ENCODE measurements at regions not wholly inside any gene's neighbourhood (a gene's known extent, or its start where the extent isn't known, plus 50 kb on each side); places are given as distances from the start of the nearest gene placed in this dataset.

DNA sequence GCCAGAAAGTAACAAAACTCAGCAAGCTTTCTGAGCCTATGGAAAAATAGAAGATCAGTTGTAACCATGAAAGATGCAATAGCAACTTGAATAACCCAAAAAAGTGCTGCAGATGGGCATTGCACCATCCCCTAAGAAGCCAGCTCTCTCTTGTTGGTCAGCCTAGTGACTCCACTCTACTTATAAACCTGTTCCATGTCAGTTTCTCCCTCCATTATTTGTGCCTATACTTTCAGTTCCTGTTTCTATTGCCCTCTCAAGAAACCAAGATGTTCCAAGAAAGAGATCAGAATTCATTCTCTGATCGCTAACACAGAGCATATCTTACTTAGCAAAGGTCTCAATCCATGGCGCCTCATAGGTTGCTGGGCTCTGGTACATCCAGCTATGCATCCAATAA lies 170.3 kb upstream of the MAP2 start:
- Histone ChIP-seq H2AFZ (no peak overlapping the region), H3K27me3 (ENCODE audit: insufficient read depth) (no peaks in the 10 kb centered on the region), H3K36me3 (ENCODE audit: insufficient read depth) (no peaks in the 10 kb centered on the region), H3K4me2 (no peak overlapping the region), H4K20me1 (replicated peaks; ENCODE audit: insufficient read depth) (no peaks in the 10 kb centered on the region), H3K79me2 (replicated peaks; ENCODE audit: insufficient read depth) (no peaks in the 10 kb centered on the region), H3K4me1 (ENCODE audit: insufficient read depth) (no peaks in the 10 kb centered on the region), H3F3A (replicated peaks; ENCODE audit: low read depth) (no peaks in the 10 kb centered on the region), H3K9me2 (ENCODE audit: insufficient read depth) (peaks cover 4% of the 10 kb centered on the region; the same call in 1 of the 2 replicates), H3K4me3 (no peak overlapping the region), H3K27ac (ENCODE audit: low read depth) (no peak overlapping the region)
- Mint-ChIP-seq H3K36me3 (ENCODE audit: low read depth) (peaks cover 11% of the 10 kb centered on the region), H3K27me3 (ENCODE audit: insufficient read depth, low read depth, poor library complexity) (no peaks in the 10 kb centered on the region), H3K4me1 (no peaks in the 10 kb centered on the region), H3K9me3 (peaks cover 16% of the 10 kb centered on the region), H3K4me3 (no peak overlapping the region), H3K27ac (no peak overlapping the region)
- TF ChIP-seq, protein P1, sequence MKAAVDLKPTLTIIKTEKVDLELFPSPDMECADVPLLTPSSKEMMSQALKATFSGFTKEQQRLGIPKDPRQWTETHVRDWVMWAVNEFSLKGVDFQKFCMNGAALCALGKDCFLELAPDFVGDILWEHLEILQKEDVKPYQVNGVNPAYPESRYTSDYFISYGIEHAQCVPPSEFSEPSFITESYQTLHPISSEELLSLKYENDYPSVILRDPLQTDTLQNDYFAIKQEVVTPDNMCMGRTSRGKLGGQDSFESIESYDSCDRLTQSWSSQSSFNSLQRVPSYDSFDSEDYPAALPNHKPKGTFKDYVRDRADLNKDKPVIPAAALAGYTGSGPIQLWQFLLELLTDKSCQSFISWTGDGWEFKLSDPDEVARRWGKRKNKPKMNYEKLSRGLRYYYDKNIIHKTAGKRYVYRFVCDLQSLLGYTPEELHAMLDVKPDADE (IDR thresholded peaks at IDR 0.05) = no peak
- TF ChIP-seq EZH2phosphoT487 (IDR thresholded peaks at IDR 0.05; ENCODE audit: unreplicated experiment) (no peak), POLR2AphosphoS5 (IDR thresholded peaks at IDR 0.05; ENCODE audit: low read depth) (no peak)
- TF ChIP-seq, protein P2, sequence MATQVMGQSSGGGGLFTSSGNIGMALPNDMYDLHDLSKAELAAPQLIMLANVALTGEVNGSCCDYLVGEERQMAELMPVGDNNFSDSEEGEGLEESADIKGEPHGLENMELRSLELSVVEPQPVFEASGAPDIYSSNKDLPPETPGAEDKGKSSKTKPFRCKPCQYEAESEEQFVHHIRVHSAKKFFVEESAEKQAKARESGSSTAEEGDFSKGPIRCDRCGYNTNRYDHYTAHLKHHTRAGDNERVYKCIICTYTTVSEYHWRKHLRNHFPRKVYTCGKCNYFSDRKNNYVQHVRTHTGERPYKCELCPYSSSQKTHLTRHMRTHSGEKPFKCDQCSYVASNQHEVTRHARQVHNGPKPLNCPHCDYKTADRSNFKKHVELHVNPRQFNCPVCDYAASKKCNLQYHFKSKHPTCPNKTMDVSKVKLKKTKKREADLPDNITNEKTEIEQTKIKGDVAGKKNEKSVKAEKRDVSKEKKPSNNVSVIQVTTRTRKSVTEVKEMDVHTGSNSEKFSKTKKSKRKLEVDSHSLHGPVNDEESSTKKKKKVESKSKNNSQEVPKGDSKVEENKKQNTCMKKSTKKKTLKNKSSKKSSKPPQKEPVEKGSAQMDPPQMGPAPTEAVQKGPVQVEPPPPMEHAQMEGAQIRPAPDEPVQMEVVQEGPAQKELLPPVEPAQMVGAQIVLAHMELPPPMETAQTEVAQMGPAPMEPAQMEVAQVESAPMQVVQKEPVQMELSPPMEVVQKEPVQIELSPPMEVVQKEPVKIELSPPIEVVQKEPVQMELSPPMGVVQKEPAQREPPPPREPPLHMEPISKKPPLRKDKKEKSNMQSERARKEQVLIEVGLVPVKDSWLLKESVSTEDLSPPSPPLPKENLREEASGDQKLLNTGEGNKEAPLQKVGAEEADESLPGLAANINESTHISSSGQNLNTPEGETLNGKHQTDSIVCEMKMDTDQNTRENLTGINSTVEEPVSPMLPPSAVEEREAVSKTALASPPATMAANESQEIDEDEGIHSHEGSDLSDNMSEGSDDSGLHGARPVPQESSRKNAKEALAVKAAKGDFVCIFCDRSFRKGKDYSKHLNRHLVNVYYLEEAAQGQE (IDR thresholded peaks at IDR 0.05; ENCODE audit: unreplicated experiment) = no peak
- no peak for DNase-seq (ENCODE audit: low spot score)
- no peak for ATAC-seq

DNA sequence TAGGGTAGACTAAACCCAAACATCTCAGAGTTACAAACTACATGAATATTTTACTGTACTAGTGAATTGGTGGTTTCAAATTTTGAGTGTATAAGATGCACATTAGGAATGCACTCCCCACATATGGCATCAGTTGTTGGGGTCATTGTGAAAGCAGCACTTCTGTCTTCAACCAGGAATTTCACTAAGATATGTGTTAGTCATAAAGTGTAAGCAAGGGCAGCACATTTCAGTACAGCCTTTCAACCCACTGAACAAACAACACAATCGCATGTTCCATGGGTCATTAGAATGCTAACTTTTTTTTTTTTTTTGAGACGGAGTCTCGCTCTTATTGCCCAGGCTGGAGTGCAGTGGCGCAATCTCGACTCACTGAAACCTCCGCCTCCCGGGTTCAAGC lies 164.1 kb upstream of the MAP2 start:
- Histone ChIP-seq H3K27me3 (ENCODE audit: insufficient read depth) (no peaks in the 10 kb centered on the region), H3K4me2 (no peak overlapping the region), H3F3A (replicated peaks; ENCODE audit: low read depth) (no peaks in the 10 kb centered on the region), H3K36me3 (ENCODE audit: insufficient read depth) (no peaks in the 10 kb centered on the region), H3K4me1 (ENCODE audit: insufficient read depth) (no peaks in the 10 kb centered on the region), H2AFZ (0 out of 2 replicates have a peak overlapping the region, but pooled peaks have one; percentile 35), H3K79me2 (replicated peaks; ENCODE audit: insufficient read depth) (no peaks in the 10 kb centered on the region), H3K27ac (ENCODE audit: low read depth) (no peak overlapping the region), H4K20me1 (replicated peaks; ENCODE audit: insufficient read depth) (no peaks in the 10 kb centered on the region), H3K9me2 (ENCODE audit: insufficient read depth) (no peaks in the 10 kb centered on the region), H3K4me3 (no peak overlapping the region)
- H3K4me3 Mint-ChIP-seq = no peak overlapping the region
- no peaks in the 10 kb centered on the region; the same call in 2 of the 3 replicates for H3K4me1 Mint-ChIP-seq
- peaks cover 21% of the 10 kb centered on the region for H3K9me3 Mint-ChIP-seq
- no peak overlapping the region for H3K27ac Mint-ChIP-seq
- ATAC-seq (no peak), DNase-seq (ENCODE audit: low spot score) (no peak)
- no peaks in the 10 kb centered on the region for H3K27me3 Mint-ChIP-seq (ENCODE audit: insufficient read depth, low read depth, poor library complexity)
- H3K36me3 Mint-ChIP-seq (ENCODE audit: low read depth) = peaks cover 17% of the 10 kb centered on the region
- no peak for TF ChIP-seq NANOG (IDR thresholded peaks at IDR 0.05; ENCODE audit: borderline replicate concordance)
- no peak for TF ChIP-seq JUNB (IDR thresholded peaks at IDR 0.05; ENCODE audit: unreplicated experiment)
- TF ChIP-seq, protein P2 (IDR thresholded peaks at IDR 0.05; ENCODE audit: unreplicated experiment) = no peak
- TF ChIP-seq POLR2AphosphoS5 (IDR thresholded peaks at IDR 0.05; ENCODE audit: low read depth) = no peak
- TF ChIP-seq, protein P3, sequence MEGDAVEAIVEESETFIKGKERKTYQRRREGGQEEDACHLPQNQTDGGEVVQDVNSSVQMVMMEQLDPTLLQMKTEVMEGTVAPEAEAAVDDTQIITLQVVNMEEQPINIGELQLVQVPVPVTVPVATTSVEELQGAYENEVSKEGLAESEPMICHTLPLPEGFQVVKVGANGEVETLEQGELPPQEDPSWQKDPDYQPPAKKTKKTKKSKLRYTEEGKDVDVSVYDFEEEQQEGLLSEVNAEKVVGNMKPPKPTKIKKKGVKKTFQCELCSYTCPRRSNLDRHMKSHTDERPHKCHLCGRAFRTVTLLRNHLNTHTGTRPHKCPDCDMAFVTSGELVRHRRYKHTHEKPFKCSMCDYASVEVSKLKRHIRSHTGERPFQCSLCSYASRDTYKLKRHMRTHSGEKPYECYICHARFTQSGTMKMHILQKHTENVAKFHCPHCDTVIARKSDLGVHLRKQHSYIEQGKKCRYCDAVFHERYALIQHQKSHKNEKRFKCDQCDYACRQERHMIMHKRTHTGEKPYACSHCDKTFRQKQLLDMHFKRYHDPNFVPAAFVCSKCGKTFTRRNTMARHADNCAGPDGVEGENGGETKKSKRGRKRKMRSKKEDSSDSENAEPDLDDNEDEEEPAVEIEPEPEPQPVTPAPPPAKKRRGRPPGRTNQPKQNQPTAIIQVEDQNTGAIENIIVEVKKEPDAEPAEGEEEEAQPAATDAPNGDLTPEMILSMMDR (conservative IDR thresholded peaks at IDR 0.05; ENCODE audit: low read depth in 2 of 2) = no peak
- no peak for TF ChIP-seq CREB1 (CRISPR knock-in tag; IDR thresholded peaks at IDR 0.05; ENCODE audit: low read depth)
- no peak for TF ChIP-seq EZH2 (IDR thresholded peaks at IDR 0.05; ENCODE audit: low read depth, unreplicated experiment)
- no peak for TF ChIP-seq EZH2phosphoT487 (IDR thresholded peaks at IDR 0.05; ENCODE audit: unreplicated experiment)
- TF ChIP-seq, protein P1 (IDR thresholded peaks at IDR 0.05) = no peak
- TF ChIP-seq STAT1 (IDR thresholded peaks at IDR 0.05; ENCODE audit: unreplicated experiment) = no peak
- TF ChIP-seq ZNF114 (CRISPR knock-in tag; IDR thresholded peaks at IDR 0.05) = no peak
- no peak for TF ChIP-seq ZNF331 (CRISPR knock-in tag; IDR thresholded peaks at IDR 0.05; ENCODE audit: low read depth)
